ENCODE measurements at regions not wholly inside any gene's neighbourhood (a gene's known extent, or its start where the extent isn't known, plus 50 kb on each side); places are given as distances from the start of the nearest gene placed in this dataset.

- Mint-ChIP-seq H3K27me3 (ENCODE audit: insufficient read depth, unreplicated experiment) (peaks cover 12% of the 10 kb centered on the region), H3K9me3 (ENCODE audit: unreplicated experiment) (peaks cover 14% of the 10 kb centered on the region), H3K4me1 (ENCODE audit: low read depth, unreplicated experiment) (no peaks in the 10 kb centered on the region), H3K36me3 (ENCODE audit: insufficient read depth, unreplicated experiment) (no peaks in the 10 kb centered on the region), H3K4me3 (ENCODE audit: unreplicated experiment) (no peak overlapping the region), H3K27ac (ENCODE audit: unreplicated experiment) (no peak overlapping the region)
- no peak for TF ChIP-seq CTCF (IDR thresholded peaks at IDR 0.05; ENCODE audit: insufficient read depth in 1 of 2, low read depth in 1 of 2, low read length in 1 of 2, severe bottlenecking in 1 of 2, unreplicated experiment in 1 of 2)
- H3K4me1 ChIP-seq: no peaks in the 10 kb centered on the region
- no peaks in the 10 kb centered on the region for H3K9me3 ChIP-seq
- no peaks in the 10 kb centered on the region for H3K27me3 ChIP-seq (replicated peaks; ENCODE audit: control insufficient read depth, insufficient read depth, low read length)
- ChIA-PET POLR2A (no interaction called here), CTCF (no interaction called here)
- no peak overlapping the region for H3K4me3 ChIP-seq (ENCODE audit: low read depth, low read length)
- BruUV-seq (replicated peaks): no TSS peak
- no peaks in the 10 kb centered on the region for H3K36me3 ChIP-seq (ENCODE audit: control insufficient read depth, insufficient read depth, low read length)
- intact Hi-C loops (cut with micrococcal nuclease; ENCODE audit: unreplicated experiment): no loop called here
- DNase-seq: no peak
These were observed 77.2 kb downstream of the TSN start for GRCh38 chr2:121832412-121833357.

GRCh38 chr2:121833358-121833723 lies 77.9 kb downstream of the TSN start:
- no peak for DNase-seq
- no peaks in the 10 kb centered on the region for H3K9me3 ChIP-seq
- no peak for TF ChIP-seq CTCF (IDR thresholded peaks at IDR 0.05; ENCODE audit: insufficient read depth in 1 of 2, low read depth in 1 of 2, low read length in 1 of 2, severe bottlenecking in 1 of 2, unreplicated experiment in 1 of 2)
- Mint-ChIP-seq H3K4me1 (ENCODE audit: low read depth, unreplicated experiment) (no peaks in the 10 kb centered on the region), H3K27me3 (ENCODE audit: insufficient read depth, unreplicated experiment) (peaks cover 14% of the 10 kb centered on the region), H3K36me3 (ENCODE audit: insufficient read depth, unreplicated experiment) (no peaks in the 10 kb centered on the region), H3K9me3 (ENCODE audit: unreplicated experiment) (peaks cover 19% of the 10 kb centered on the region), H3K27ac (ENCODE audit: unreplicated experiment) (no peak overlapping the region), H3K4me3 (ENCODE audit: unreplicated experiment) (no peak overlapping the region)
- CTCF ChIA-PET: no interaction called here
- POLR2A ChIA-PET: no interaction called here
- H3K4me1 ChIP-seq: no peaks in the 10 kb centered on the region
- no peak overlapping the region for H3K4me3 ChIP-seq (ENCODE audit: low read depth, low read length)
- intact Hi-C loops (cut with micrococcal nuclease; ENCODE audit: unreplicated experiment): no loop called here
- no TSS peak for BruUV-seq (replicated peaks)
- no peaks in the 10 kb centered on the region for H3K27me3 ChIP-seq (replicated peaks; ENCODE audit: control insufficient read depth, insufficient read depth, low read length)
- H3K36me3 ChIP-seq (ENCODE audit: control insufficient read depth, insufficient read depth, low read length): no peaks in the 10 kb centered on the region

GRCh38 chr2:121836611-121837010 lies 81.2 kb downstream of the TSN start:
- no peaks in the 10 kb centered on the region for H3K4me1 ChIP-seq
- Mint-ChIP-seq H3K27ac (ENCODE audit: unreplicated experiment) (no peak overlapping the region), H3K4me1 (ENCODE audit: low read depth, unreplicated experiment) (no peaks in the 10 kb centered on the region), H3K9me3 (ENCODE audit: unreplicated experiment) (peaks cover 19% of the 10 kb centered on the region), H3K36me3 (ENCODE audit: insufficient read depth, unreplicated experiment) (no peaks in the 10 kb centered on the region), H3K4me3 (ENCODE audit: unreplicated experiment) (no peak overlapping the region), H3K27me3 (ENCODE audit: insufficient read depth, unreplicated experiment) (peaks cover 17% of the 10 kb centered on the region)
- H3K27me3 ChIP-seq (replicated peaks; ENCODE audit: control insufficient read depth, insufficient read depth, low read length): no peaks in the 10 kb centered on the region
- no peaks in the 10 kb centered on the region; the same call in 1 of the 2 replicates for H3K9me3 ChIP-seq
- no peak for DNase-seq
- H3K36me3 ChIP-seq (ENCODE audit: control insufficient read depth, insufficient read depth, low read length): no peaks in the 10 kb centered on the region
- no TSS peak for BruUV-seq (replicated peaks)
- H3K4me3 ChIP-seq (ENCODE audit: low read depth, low read length): no peak overlapping the region
- TF ChIP-seq CTCF (IDR thresholded peaks at IDR 0.05; ENCODE audit: insufficient read depth in 1 of 2, low read depth in 1 of 2, low read length in 1 of 2, severe bottlenecking in 1 of 2, unreplicated experiment in 1 of 2): no peak
- CTCF ChIA-PET: no interaction called here
- POLR2A ChIA-PET: no interaction called here
- intact Hi-C loops (cut with micrococcal nuclease; ENCODE audit: unreplicated experiment): no loop called here
